Right lobe of liver (tissue), 4 donors: ENCODE measurements at regions not wholly inside any gene's neighbourhood (a gene's known extent, or its start where the extent isn't known, plus 50 kb on each side); places are given as distances from the start of the nearest gene placed in this dataset.

ENCODE experiments used
- POLR2A ChIP-seq: fragments of 450-650 bp; IDR thresholded peaks from one replicate; pipeline ENCODE4 v1.6.1; 2017; ENCODE audit warnings: antibody characterized with exemption, mild to moderate bottlenecking
- TF ChIP-seq, protein P1 (sequence below), 4 donors: fragments of 200-600 bp in 3 of 4; fragments of 450-650 bp in 1 of 4; IDR thresholded peaks; one replicate each; pipeline versions ENCODE4 v1.5.1 to v1.8.0; 2016 to 2022; ENCODE audit warnings: antibody characterized with exemption in 4 of 4, mild to moderate bottlenecking in 2 of 4
- donor health status: DM: no; HTN: no; CAD: no.
- donor health status: DM: no; HTN: no; CAD: no.
- donor health status: DM: no; HTN: yes; CAD: no.

DNA sequence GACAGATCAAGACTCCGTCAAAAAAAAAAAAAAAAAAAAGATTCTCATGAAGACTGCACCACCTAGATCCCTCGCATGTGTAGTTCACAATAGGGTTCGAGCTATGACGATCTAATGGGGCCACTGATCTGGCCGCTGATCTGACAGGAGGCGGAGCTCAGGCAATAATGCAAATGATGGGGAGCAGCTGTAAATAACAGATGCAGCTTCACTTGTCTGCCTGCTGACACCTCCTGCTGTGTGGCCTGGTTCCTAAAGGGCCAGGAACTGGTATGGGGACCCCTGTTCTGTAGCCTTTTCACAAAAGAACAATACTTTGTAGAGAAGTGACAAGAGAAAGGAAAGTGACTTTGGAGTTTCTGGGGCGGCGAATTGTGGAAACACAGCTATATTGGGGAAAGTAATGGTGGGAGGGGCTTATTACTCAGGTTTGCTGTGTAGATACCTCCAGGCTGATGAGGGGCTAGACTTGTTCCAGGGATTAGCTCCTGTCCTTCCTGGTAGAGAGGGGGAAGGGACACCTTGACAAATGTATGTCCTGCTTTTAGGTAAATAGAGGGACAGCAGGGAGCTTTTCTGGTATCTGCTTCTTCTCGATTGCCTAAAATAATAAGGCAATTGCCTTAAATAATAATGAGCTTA is 57.1 kb downstream of the HAPSTR1 start:
- no peak for TF ChIP-seq POLR2A
- TF ChIP-seq, protein P1, sequence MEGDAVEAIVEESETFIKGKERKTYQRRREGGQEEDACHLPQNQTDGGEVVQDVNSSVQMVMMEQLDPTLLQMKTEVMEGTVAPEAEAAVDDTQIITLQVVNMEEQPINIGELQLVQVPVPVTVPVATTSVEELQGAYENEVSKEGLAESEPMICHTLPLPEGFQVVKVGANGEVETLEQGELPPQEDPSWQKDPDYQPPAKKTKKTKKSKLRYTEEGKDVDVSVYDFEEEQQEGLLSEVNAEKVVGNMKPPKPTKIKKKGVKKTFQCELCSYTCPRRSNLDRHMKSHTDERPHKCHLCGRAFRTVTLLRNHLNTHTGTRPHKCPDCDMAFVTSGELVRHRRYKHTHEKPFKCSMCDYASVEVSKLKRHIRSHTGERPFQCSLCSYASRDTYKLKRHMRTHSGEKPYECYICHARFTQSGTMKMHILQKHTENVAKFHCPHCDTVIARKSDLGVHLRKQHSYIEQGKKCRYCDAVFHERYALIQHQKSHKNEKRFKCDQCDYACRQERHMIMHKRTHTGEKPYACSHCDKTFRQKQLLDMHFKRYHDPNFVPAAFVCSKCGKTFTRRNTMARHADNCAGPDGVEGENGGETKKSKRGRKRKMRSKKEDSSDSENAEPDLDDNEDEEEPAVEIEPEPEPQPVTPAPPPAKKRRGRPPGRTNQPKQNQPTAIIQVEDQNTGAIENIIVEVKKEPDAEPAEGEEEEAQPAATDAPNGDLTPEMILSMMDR (IDR thresholded peaks at IDR 0.05), result no peak
